ENCODE measurements at regions not wholly inside any gene's neighbourhood (a gene's known extent, or its start where the extent isn't known, plus 50 kb on each side); places are given as distances from the start of the nearest gene placed in this dataset. TPM values are rescaled to one million over a fixed set of nuclear protein-coding genes. Genes with fewer than 3 reads are reported as not detected.

Small RNA genes in the stretch of these regions (small RNA-seq; reads per million reads assigned to genes)
- gene AL133271.1 (ENCODE audit: low replicate concordance), result not detected
- gene RF00019 (ENCODE audit: low replicate concordance), result not detected

All from GM23338 (cell line).